ENCODE measurements at regions not wholly inside any gene's neighbourhood (a gene's known extent, or its start where the extent isn't known, plus 50 kb on each side); places are given as distances from the start of the nearest gene placed in this dataset.

GRCh38 chr6:169837529-169838250 is 86.3 kb downstream of the ERMARD start:
- no peaks in the 10 kb centered on the region for H3K36me3 ChIP-seq (ENCODE audit: control insufficient read depth, insufficient read depth, low read length)
- no peaks in the 10 kb centered on the region for H3K4me1 ChIP-seq
- no peak overlapping the region for H3K4me3 ChIP-seq (ENCODE audit: low read depth, low read length)
- H3K9me3 ChIP-seq (ENCODE audit: control insufficient read depth, low read length), result no peaks in the 10 kb centered on the region
- TF ChIP-seq CTCF (IDR thresholded peaks at IDR 0.05), result no peak
- H3K27ac ChIP-seq, result no peak overlapping the region
- no peak overlapping the region for H3K9ac ChIP-seq
- no peaks in the 10 kb centered on the region for H3K79me2 ChIP-seq
- no peak overlapping the region for H3K4me2 ChIP-seq (ENCODE audit: low read length)
- H3K27me3 ChIP-seq (ENCODE audit: control insufficient read depth, insufficient read depth, low read length), result no peaks in the 10 kb centered on the region
- H2AFZ ChIP-seq, result no peak overlapping the region

GRCh38 chr6:169833258-169833794 is 81.9 kb downstream of the ERMARD start:
- no peaks in the 10 kb centered on the region for H3K36me3 ChIP-seq (ENCODE audit: control insufficient read depth, insufficient read depth, low read length)
- no peak overlapping the region for H3K27ac ChIP-seq
- H3K9me3 ChIP-seq (ENCODE audit: control insufficient read depth, low read length), result no peaks in the 10 kb centered on the region
- no peaks in the 10 kb centered on the region for H3K27me3 ChIP-seq (ENCODE audit: control insufficient read depth, insufficient read depth, low read length)
- H2AFZ ChIP-seq, result no peak overlapping the region
- H3K9ac ChIP-seq, result no peak overlapping the region
- no peaks in the 10 kb centered on the region for H3K4me1 ChIP-seq
- no peak for TF ChIP-seq CTCF (IDR thresholded peaks at IDR 0.05)
- no peak overlapping the region for H3K4me2 ChIP-seq (ENCODE audit: low read length)
- no peak overlapping the region for H3K4me3 ChIP-seq (ENCODE audit: low read depth, low read length)
- H3K79me2 ChIP-seq, result no peaks in the 10 kb centered on the region

GRCh38 chr6:169832247-169832948 is 81.0 kb downstream of the ERMARD start:
- H3K27me3 ChIP-seq (ENCODE audit: control insufficient read depth, insufficient read depth, low read length), result no peaks in the 10 kb centered on the region
- no peaks in the 10 kb centered on the region for H3K9me3 ChIP-seq (ENCODE audit: control insufficient read depth, low read length)
- no peak overlapping the region for H3K27ac ChIP-seq
- H3K4me2 ChIP-seq (ENCODE audit: low read length), result no peak overlapping the region
- no peaks in the 10 kb centered on the region for H3K36me3 ChIP-seq (ENCODE audit: control insufficient read depth, insufficient read depth, low read length)
- H2AFZ ChIP-seq, result no peak overlapping the region
- no peak for TF ChIP-seq CTCF (IDR thresholded peaks at IDR 0.05)
- no peak overlapping the region for H3K9ac ChIP-seq
- H3K4me1 ChIP-seq, result no peaks in the 10 kb centered on the region
- no peaks in the 10 kb centered on the region for H3K79me2 ChIP-seq
- no peak overlapping the region for H3K4me3 ChIP-seq (ENCODE audit: low read depth, low read length)

- no peak overlapping the region for H3K4me3 ChIP-seq (ENCODE audit: low read depth, low read length)
- H3K4me2 ChIP-seq (ENCODE audit: low read length), result no peak overlapping the region
- no peaks in the 10 kb centered on the region for H3K27me3 ChIP-seq (ENCODE audit: control insufficient read depth, insufficient read depth, low read length)
- no peaks in the 10 kb centered on the region for H3K9me3 ChIP-seq (ENCODE audit: control insufficient read depth, low read length)
- no peak overlapping the region for H2AFZ ChIP-seq
- H3K36me3 ChIP-seq (ENCODE audit: control insufficient read depth, insufficient read depth, low read length), result no peaks in the 10 kb centered on the region
- no peaks in the 10 kb centered on the region for H3K4me1 ChIP-seq
- peak; percentile 77 for TF ChIP-seq CTCF (IDR thresholded peaks at IDR 0.05)
- H3K79me2 ChIP-seq, result no peaks in the 10 kb centered on the region
- no peak overlapping the region for H3K9ac ChIP-seq
- H3K27ac ChIP-seq, result no peak overlapping the region
Measured at GRCh38 chr6:169831450-169832246, 80.2 kb downstream of the ERMARD start.
